HG03196 (cell line): ENCODE measurements at regions not wholly inside any gene's neighbourhood (a gene's known extent, or its start where the extent isn't known, plus 50 kb on each side); places are given as distances from the start of the nearest gene placed in this dataset.
"Not testable (repeated sequence)": the region's sequence is repeated elsewhere in the genome, so short reads cannot be mapped to it uniquely, and the experiment has no call there.

Source experiments
- ATAC-seq: cut with Tn5 transposase; IDR thresholded peaks from one replicate; pipeline ENCODE4 v1.9.1; 2021; ENCODE audit not compliant: unreplicated experiment

GRCh38 chr1:60679524-60680375 is 402.6 kb upstream of the NFIA start:
- ATAC-seq, result no peak

DNA sequence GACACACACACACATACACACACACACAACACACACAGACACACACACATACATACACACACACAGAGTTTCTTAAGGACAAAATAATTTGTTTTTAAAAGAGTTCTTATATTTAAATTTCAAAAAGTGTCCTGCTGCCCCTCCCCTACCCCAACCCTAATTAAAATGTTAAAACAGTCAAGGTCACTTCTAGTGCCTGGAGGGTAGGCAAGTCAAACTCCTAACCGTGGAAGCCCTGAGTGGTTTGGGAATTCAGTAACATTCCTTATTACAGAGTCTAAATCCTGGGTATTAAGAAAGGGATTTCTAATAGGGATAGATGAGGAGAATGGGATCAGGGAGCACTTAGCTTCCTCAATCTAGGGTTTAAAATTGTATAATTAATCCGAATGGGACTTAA is 403.6 kb upstream of the NFIA start:
- ATAC-seq, result no peak

GRCh38 chr1:60678391-60678790 is 404.0 kb upstream of the NFIA start:
- ATAC-seq, result no peak

- ATAC-seq, result no peak
These were observed 409.9 kb upstream of the NFIA start for GRCh38 chr1:60672449-60672848.

DNA sequence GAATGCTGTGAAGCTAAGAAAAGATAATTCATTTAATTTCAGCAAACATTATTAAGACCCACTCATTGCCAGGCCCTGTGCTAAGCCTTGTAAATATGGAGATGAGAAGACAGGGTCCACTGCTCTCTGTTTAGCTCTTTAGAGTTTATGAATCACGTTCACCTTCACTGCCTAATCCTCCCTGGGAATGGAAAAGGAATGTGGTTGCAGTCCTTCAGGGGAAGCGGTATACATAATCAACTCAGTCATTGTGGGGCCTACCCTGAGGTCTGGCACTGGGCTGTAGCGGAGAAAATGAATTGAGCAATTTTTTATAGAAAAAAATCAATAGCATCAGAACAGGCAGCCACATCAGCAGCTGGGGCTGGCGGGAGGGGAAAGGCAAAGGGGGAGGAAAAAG is 412.1 kb upstream of the NFIA start:
- ATAC-seq, result no peak

DNA sequence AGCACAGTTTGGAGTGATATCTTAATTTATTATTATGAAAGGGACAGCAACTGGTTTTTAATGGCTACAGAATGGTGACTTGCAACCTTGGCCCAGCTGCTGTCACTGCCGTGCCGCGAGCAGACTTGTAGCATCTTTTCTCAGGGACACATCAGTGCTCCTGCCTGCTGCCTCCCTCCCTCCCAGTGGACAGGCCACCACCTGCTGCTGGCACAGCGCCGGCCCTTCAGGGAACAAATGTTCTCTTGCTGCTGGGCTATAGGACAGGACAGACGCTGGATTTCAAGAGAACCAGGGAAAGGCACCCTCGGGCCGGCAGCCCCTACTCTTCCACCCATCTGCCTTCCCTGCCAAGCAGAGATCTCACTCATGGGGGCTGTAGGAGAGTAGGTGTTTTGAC is 413.8 kb upstream of the NFIA start:
- no peak for ATAC-seq

GRCh38 chr1:60665311-60665710 is 417.1 kb upstream of the NFIA start:
- ATAC-seq, result no peak

- ATAC-seq, result no peak
These were observed 418.2 kb upstream of the NFIA start for GRCh38 chr1:60664086-60664625.

GRCh38 chr1:60662486-60663044 is 419.8 kb upstream of the NFIA start:
- ATAC-seq, result no peak

GRCh38 chr1:60657926-60658325 is 424.4 kb upstream of the NFIA start:
- no peak for ATAC-seq

DNA sequence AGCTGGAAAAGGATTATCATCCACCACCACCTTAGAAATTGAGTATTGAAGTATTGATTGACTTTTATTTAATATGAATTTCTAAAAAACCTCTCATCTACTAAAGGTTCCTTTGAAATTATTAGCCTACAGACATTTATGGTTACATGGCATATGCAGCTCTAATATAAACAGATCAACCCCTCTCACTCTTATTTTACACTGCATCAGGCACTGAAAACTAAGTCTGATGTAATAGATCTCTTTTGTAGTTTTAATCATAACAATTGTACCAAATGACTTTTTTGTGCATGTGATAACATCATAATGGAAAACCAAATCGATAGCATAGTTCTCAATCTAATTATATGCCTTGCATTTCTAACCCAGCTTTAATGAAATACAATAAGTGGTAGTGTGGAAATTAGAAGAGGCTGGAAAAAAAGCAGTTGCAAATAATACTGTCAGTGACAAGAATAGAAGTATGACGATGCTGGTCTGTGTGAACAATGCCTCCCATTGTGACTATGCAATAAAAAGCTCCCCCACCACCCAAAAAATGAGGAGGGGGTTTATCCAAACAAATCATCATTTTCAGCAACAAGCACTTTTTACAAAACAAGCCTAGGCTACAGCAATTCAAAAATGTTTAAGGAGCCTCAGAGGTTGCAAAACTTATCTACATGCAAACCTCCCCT is 426.5 kb upstream of the NFIA start:
- ATAC-seq, result no peak

DNA sequence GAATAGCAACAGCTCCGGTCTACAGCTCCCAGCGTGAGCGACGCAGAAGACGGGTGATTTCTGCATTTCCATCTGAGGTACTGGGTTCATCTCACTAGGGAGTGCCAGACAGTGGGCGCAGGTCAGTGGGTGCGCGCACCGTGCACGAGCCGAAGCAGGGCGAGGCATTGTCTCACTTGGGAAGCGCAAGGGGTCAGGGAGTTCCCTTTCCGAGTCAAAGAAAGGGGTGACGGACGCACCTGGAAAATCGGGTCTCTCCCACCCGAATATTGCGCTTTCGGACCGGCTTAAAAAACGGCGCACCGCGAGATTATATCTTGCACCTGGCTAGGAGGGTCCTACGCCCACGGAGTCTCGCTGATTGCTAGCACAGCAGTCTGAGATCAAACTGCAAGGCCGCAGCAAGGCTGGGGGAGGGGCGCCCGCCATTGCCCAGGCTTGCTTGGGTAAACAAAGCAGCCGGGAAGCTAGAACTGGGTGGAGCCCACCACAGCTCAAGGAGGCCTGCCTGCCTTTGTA is 442.3 kb upstream of the NFIA start:
- ATAC-seq, result not testable (repeated sequence)

GRCh38 chr1:60639287-60639686 is 443.1 kb upstream of the NFIA start:
- no peak for ATAC-seq

DNA sequence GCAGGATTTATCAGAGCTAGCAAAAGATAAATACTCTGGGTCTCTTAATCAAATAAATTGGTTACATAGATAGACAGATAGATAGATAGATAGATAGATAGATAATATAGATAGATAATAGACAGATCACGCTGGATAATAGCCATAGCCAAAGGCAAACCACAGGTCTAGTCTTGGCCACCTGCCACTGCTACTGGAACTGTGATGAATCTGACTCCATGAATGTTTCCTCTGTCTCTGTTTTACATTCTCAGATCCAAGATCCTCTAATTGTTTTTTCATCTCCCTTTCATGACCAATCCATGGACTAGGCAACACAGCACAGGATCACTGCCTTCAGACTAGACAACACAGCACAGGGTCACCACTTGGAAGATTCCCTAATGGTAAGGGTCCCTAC is 444.7 kb upstream of the NFIA start:
- no peak for ATAC-seq

- no peak for ATAC-seq
These were observed 445.4 kb upstream of the NFIA start for GRCh38 chr1:60636946-60637345.

DNA sequence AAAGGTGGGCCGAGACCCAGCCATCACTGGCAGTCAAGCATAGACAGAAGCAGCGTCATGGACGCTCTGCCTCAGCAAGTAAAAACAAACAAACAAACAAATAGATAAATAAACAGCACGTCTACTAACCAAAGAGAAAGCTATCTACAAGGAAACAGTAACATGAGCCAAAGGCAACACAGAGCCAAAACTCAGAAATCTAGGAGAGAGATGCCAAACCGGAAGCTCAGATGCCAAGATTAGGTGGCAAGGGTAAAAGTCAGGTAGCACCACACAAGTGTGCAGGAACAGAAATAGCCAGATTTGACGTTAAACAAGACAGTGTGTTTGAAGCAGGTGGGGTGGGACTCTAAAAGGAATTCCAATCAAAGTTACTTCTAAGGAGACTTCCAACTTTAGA is 448.3 kb upstream of the NFIA start:
- no peak for ATAC-seq

GRCh38 chr1:60622486-60622885 is 459.9 kb upstream of the NFIA start:
- no peak for ATAC-seq

DNA sequence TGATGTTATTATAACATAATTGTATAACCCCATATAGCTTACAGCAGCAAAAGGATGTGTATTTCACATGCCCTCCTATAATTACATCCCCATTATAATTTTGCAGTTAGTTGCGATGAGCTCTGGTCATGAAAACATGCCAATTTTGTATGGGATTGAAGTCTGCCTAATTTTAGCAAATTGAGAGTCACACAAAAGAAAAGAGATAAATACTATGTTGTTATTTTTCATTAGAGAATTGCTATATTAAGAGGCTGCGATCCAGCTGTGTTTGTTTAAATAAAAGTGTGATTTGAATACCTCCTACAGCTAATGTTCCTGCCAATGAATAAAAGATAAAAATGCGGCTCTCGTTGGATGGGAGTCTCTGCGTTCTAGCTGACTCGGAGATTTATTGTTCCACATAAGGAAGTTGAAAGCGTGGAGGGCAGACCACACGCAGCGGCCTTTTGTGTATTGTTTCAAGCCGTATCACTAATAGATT is 461.0 kb upstream of the NFIA start:
- ATAC-seq, result no peak

DNA sequence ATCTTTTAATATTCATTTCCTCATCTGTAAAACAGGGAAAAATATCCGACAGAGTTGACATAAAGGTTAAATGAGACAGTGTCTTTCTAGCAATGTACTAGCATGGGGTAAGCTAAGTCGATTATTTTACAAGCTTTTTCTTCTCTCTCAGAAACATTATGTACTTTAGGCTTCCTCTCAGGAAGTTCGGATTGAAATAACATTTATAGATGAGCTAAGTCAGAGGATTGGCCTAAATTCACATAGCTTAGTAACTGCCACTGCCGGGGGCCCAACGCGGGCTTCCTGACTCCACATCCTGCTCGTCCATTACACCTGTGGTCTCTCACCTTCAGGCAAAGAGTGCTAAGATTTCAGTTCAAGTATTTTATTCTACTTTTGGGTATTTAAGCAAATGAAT is 462.3 kb upstream of the NFIA start:
- ATAC-seq, result no peak

- no peak for ATAC-seq
These were observed 462.8 kb upstream of the NFIA start for GRCh38 chr1:60619581-60619980.

- no peak for ATAC-seq
These were observed 466.7 kb upstream of the NFIA start for GRCh38 chr1:60615666-60616065.

- no peak for ATAC-seq
These were observed 469.6 kb upstream of the NFIA start for GRCh38 chr1:60612790-60613189.
